ENCODE measurements at regions not wholly inside any gene's neighbourhood (a gene's known extent, or its start where the extent isn't known, plus 50 kb on each side); places are given as distances from the start of the nearest gene placed in this dataset.

- TF ChIP-seq PRPF4 (IDR thresholded peaks at IDR 0.05; ENCODE audit: insufficient read depth, low read depth, low read length, poor library complexity, severe bottlenecking) (no peak), SREBF2 (CRISPR knock-in tag; IDR thresholded peaks at IDR 0.05) (no peak), CTCF (IDR thresholded peaks at IDR 0.05 in 2 of 3, conservative IDR thresholded peaks at IDR 0.05 in 1 of 3; ENCODE audit: insufficient read depth in 2 of 3, low read depth in 1 of 3, low read length in 3 of 3) (no peak), ARID3A (IDR thresholded peaks at IDR 0.05; ENCODE audit: borderline replicate concordance, low read depth, low read length) (no peak)
Measured at GRCh38 chr2:3079959-3080948, 297.4 kb downstream of the EIPR1 start.

All from K562 (cell line).